ENCODE measurements at regions not wholly inside any gene's neighbourhood (a gene's known extent, or its start where the extent isn't known, plus 50 kb on each side); places are given as distances from the start of the nearest gene placed in this dataset.

- TF ChIP-seq TSHZ2 (CRISPR knock-in tag; IDR thresholded peaks at IDR 0.05): no peak
- TF ChIP-seq TOX (CRISPR knock-in tag; IDR thresholded peaks at IDR 0.05; ENCODE audit: borderline replicate concordance): no peak
Measured at GRCh38 chr15:25234831-25235230, 204.0 kb downstream of the UBE3A start (continued).

- no peak for ATAC-seq
- no peak for TF ChIP-seq ZFP3 (CRISPR knock-in tag; IDR thresholded peaks at IDR 0.05)
Measured at GRCh38 chr15:25235391-25235790, 203.4 kb downstream of the UBE3A start.

DNA sequence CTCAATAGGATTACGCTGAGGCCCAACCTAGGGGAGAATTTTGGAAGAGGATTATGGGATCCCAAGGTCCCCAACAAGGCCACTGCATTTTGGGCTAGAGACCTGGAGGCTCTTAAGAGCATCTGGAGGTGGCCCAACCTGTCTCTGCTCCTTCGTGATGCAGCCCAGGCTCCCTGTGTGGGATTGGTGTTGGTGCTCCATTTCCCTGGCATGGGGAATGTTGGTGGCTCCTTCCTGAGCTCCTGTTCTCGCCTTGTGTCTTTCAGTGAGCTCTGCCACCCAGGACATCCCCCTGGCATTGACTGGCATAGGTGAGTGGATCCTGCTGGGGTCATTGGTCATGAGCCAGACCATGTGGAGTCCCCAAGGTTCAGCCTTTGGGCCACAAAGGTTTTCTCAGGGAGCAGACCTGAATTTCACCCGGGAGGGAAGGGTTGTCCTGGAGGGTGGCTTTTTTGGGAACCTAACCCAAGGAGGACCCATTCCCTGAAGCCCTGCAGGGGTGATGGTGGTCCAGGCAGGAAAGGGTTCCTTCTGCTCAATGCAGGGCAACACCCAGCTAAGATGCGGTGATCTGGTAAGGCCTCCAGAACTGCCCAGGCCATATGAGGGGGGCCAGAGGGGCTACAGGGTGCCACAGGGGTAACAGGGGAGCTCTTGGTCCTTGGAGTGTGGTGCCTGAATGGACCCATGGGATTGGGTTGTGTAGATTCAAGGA, 202.5 kb downstream of the UBE3A start:
- no peak for ATAC-seq
- TF ChIP-seq BACH2 (CRISPR knock-in tag; IDR thresholded peaks at IDR 0.05; ENCODE audit: borderline replicate concordance) (no peak), CREB5 (CRISPR knock-in tag; IDR thresholded peaks at IDR 0.05; ENCODE audit: low read depth) (no peak), SNAI2 (CRISPR knock-in tag; IDR thresholded peaks at IDR 0.05) (no peak), ISL1 (CRISPR knock-in tag; IDR thresholded peaks at IDR 0.05) (no peak), TSHZ2 (CRISPR knock-in tag; IDR thresholded peaks at IDR 0.05) (no peak), RARB (CRISPR knock-in tag; IDR thresholded peaks at IDR 0.05) (no peak), PPARA (CRISPR knock-in tag; IDR thresholded peaks at IDR 0.05; ENCODE audit: borderline replicate concordance) (no peak), GLIS3 (CRISPR knock-in tag; IDR thresholded peaks at IDR 0.05) (no peak), CSRNP3 (CRISPR knock-in tag; IDR thresholded peaks at IDR 0.05) (no peak), ZFP30 (CRISPR knock-in tag; IDR thresholded peaks at IDR 0.05) (no peak), ARNTL (CRISPR knock-in tag; IDR thresholded peaks at IDR 0.05; ENCODE audit: borderline replicate concordance, low read depth) (no peak), OSR1 (CRISPR knock-in tag; IDR thresholded peaks at IDR 0.05) (no peak), TCF4 (CRISPR knock-in tag; IDR thresholded peaks at IDR 0.05; ENCODE audit: borderline replicate concordance) (no peak), ZNF8 (CRISPR knock-in tag; IDR thresholded peaks at IDR 0.05) (no peak), ZFP3 (CRISPR knock-in tag; IDR thresholded peaks at IDR 0.05) (no peak), CSDC2 (CRISPR knock-in tag; IDR thresholded peaks at IDR 0.05) (no peak), ESRRG (CRISPR knock-in tag; IDR thresholded peaks at IDR 0.05) (no peak), TOX (CRISPR knock-in tag; IDR thresholded peaks at IDR 0.05; ENCODE audit: borderline replicate concordance) (no peak)
- TF ChIP-seq, protein P1, sequence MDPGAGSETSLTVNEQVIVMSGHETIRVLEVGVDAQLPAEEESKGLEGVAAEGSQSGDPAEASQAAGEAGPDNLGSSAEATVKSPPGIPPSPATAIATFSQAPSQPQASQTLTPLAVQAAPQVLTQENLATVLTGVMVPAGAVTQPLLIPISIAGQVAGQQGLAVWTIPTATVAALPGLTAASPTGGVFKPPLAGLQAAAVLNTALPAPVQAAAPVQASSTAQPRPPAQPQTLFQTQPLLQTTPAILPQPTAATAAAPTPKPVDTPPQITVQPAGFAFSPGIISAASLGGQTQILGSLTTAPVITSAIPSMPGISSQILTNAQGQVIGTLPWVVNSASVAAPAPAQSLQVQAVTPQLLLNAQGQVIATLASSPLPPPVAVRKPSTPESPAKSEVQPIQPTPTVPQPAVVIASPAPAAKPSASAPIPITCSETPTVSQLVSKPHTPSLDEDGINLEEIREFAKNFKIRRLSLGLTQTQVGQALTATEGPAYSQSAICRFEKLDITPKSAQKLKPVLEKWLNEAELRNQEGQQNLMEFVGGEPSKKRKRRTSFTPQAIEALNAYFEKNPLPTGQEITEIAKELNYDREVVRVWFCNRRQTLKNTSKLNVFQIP (CRISPR knock-in tag; IDR thresholded peaks at IDR 0.05; ENCODE audit: borderline replicate concordance, low read depth): no peak
